ENCODE measurements at regions not wholly inside any gene's neighbourhood (a gene's known extent, or its start where the extent isn't known, plus 50 kb on each side); places are given as distances from the start of the nearest gene placed in this dataset.
"Not testable (repeated sequence)": the region's sequence is repeated elsewhere in the genome, so short reads cannot be mapped to it uniquely, and the experiment has no call there.

- DNase-seq (ENCODE audit: low spot score), result no peak
These were observed 1128.5 kb downstream of the TBL1XR1 start for GRCh38 chr3:176068750-176069149.

- no peak for DNase-seq (ENCODE audit: low spot score)
These were observed 1138.4 kb downstream of the TBL1XR1 start for GRCh38 chr3:176058856-176059255.

GRCh38 chr3:176055836-176056235, 1141.4 kb downstream of the TBL1XR1 start:
- DNase-seq (ENCODE audit: low spot score), result no peak

GRCh38 chr3:176051766-176052165, 1145.5 kb downstream of the TBL1XR1 start:
- no peak for DNase-seq (ENCODE audit: low spot score)

- no peak for DNase-seq (ENCODE audit: low spot score)
These were observed 1150.6 kb downstream of the TBL1XR1 start for GRCh38 chr3:176046703-176047102.

GRCh38 chr3:176041812-176042211, 1155.5 kb downstream of the TBL1XR1 start:
- no peak for DNase-seq (ENCODE audit: low spot score)

- no peak for DNase-seq (ENCODE audit: low spot score)
These were observed 1156.1 kb downstream of the TBL1XR1 start for GRCh38 chr3:176041185-176041584.

- no peak for DNase-seq (ENCODE audit: low spot score)
These were observed 1159.6 kb downstream of the TBL1XR1 start for GRCh38 chr3:176037636-176038035.

- no peak for DNase-seq (ENCODE audit: low spot score)
These were observed 1165.2 kb downstream of the TBL1XR1 start for GRCh38 chr3:176032043-176032442.

- DNase-seq (ENCODE audit: low spot score), result not testable (repeated sequence)
These were observed 1157.1 kb downstream of the NAALADL2 start for GRCh38 chr3:176016203-176016602.

- DNase-seq (ENCODE audit: low spot score), result not testable (repeated sequence)
These were observed 1156.1 kb downstream of the NAALADL2 start for GRCh38 chr3:176015228-176015627.

- no peak for DNase-seq (ENCODE audit: low spot score)
These were observed 1150.1 kb downstream of the NAALADL2 start for GRCh38 chr3:176009256-176009655.

- no peak for DNase-seq (ENCODE audit: low spot score)
These were observed 1146.4 kb downstream of the NAALADL2 start for GRCh38 chr3:176005564-176005963.

- no peak for DNase-seq (ENCODE audit: low spot score)
These were observed 1130.0 kb downstream of the NAALADL2 start for GRCh38 chr3:175989161-175989560.

- DNase-seq (ENCODE audit: low spot score), result no peak
These were observed 1129.3 kb downstream of the NAALADL2 start for GRCh38 chr3:175988401-175988800.

- DNase-seq (ENCODE audit: low spot score), result no peak
These were observed 1126.6 kb downstream of the NAALADL2 start for GRCh38 chr3:175985781-175986180.

GRCh38 chr3:175983379-175983778, 1124.2 kb downstream of the NAALADL2 start:
- no peak for DNase-seq (ENCODE audit: low spot score)

GRCh38 chr3:175980486-175981090, 1121.5 kb downstream of the NAALADL2 start:
- no peak for DNase-seq (ENCODE audit: low spot score)

- DNase-seq (ENCODE audit: low spot score), result no peak
These were observed 1119.0 kb downstream of the NAALADL2 start for GRCh38 chr3:175977968-175978752.

- no peak for DNase-seq (ENCODE audit: low spot score)
These were observed 1110.3 kb downstream of the NAALADL2 start for GRCh38 chr3:175969456-175969855.

- DNase-seq (ENCODE audit: low spot score), result no peak
These were observed 1105.9 kb downstream of the NAALADL2 start for GRCh38 chr3:175965036-175965435.

- no peak for DNase-seq (ENCODE audit: low spot score)
These were observed 1098.3 kb downstream of the NAALADL2 start for GRCh38 chr3:175957427-175957826.

- no peak for DNase-seq (ENCODE audit: low spot score)
These were observed 1097.8 kb downstream of the NAALADL2 start for GRCh38 chr3:175956964-175957363.

Data from activated CD4-positive, alpha-beta T cell treated with anti-CD3 and anti-CD28 coated beads, Interleukin-2, Interleukin-4, amounts not matched to agents 100 ng/mL and 50 ng/mL, durations not matched to agents 16 hours and 8 hours (primary cell).